OCI-LY1 (cell line): ENCODE measurements at regions not wholly inside any gene's neighbourhood (a gene's known extent, or its start where the extent isn't known, plus 50 kb on each side); places are given as distances from the start of the nearest gene placed in this dataset.
"Not testable (repeated sequence)": the region's sequence is repeated elsewhere in the genome, so short reads cannot be mapped to it uniquely, and the experiment has no call there.

Source experiments
- H2AFZ ChIP-seq: fragments of 200-600 bp; sonication (generic), shearing (Covaris generic); 2 replicates; pipeline ENCODE4 v1.6.0; 2014; ENCODE audit warnings: antibody characterized with exemption, mild to moderate bottlenecking, low read length
- H3F3A ChIP-seq: fragments of 200-600 bp; sonication (generic), shearing (Covaris generic); 2 replicates; pipeline ENCODE4 v1.6.0; 2014; ENCODE audit warnings: mild to moderate bottlenecking, antibody characterized with exemption, low read length, moderate library complexity; ENCODE audit not compliant: insufficient read depth
- H3K27ac ChIP-seq: fragments of 200-600 bp; sonication (generic); 2 replicates; pipeline ENCODE4 v1.5.1; 2014; ENCODE audit warnings: low read length, mixed run types, mild to moderate bottlenecking, low read depth; ENCODE audit not compliant: poor library complexity, severe bottlenecking
- H3K27me3 ChIP-seq: fragments of 200-600 bp; sonication (generic); 2 replicates; pipeline ENCODE4 v1.6.0; 2014; ENCODE audit warnings: antibody characterized with exemption, mild to moderate bottlenecking, low read length, moderate library complexity; ENCODE audit not compliant: insufficient read depth
- H3K36me3 ChIP-seq: fragments of 200-600 bp; sonication (generic); 2 replicates; pipeline ENCODE4 v1.6.1; 2014; ENCODE audit warnings: mild to moderate bottlenecking, antibody characterized with exemption, low read length, moderate library complexity, mixed read lengths; ENCODE audit not compliant: insufficient read depth
- H3K4me1 ChIP-seq: fragments of 200-600 bp; sonication (generic); 2 replicates; pipeline ENCODE4 v1.5.1; 2014; ENCODE audit warnings: mild to moderate bottlenecking, low read length, moderate library complexity; ENCODE audit not compliant: insufficient read depth, severe bottlenecking
- H3K4me2 ChIP-seq: fragments of 200-600 bp; sonication (generic), shearing (Covaris generic); 2 replicates; pipeline ENCODE4 v1.6.1; 2014; ENCODE audit warnings: low read length
- H3K4me3 ChIP-seq: fragments of 200-600 bp; sonication (generic); 2 replicates; pipeline ENCODE4 v1.5.1; 2014; ENCODE audit warnings: low read length, low read depth, mild to moderate bottlenecking, mixed read lengths; ENCODE audit not compliant: poor library complexity, severe bottlenecking
- H3K79me2 ChIP-seq: fragments of 200-600 bp; shearing (Covaris generic); 2 replicates; pipeline ENCODE4 v1.6.1; 2016; ENCODE audit warnings: mixed run types, low read length, mixed read lengths; ENCODE audit not compliant: insufficient read depth
- H3K9ac ChIP-seq: fragments of 200-600 bp; sonication (generic), shearing (Covaris generic); 2 replicates; pipeline ENCODE4 v1.6.1; 2014; ENCODE audit warnings: mild to moderate bottlenecking, low read length, mixed read lengths
- H3K9me2 ChIP-seq: fragments of 200-600 bp; sonication (generic), shearing (Covaris generic); 2 replicates; pipeline ENCODE4 v1.6.1; 2014; ENCODE audit warnings: low read depth, mild to moderate bottlenecking, low read length, mixed read lengths
- H3K9me3 ChIP-seq: fragments of 200-600 bp; shearing (Covaris generic); 2 replicates; pipeline ENCODE4 v1.6.1; 2014; ENCODE audit warnings: low read length, mixed read lengths
- H4K20me1 ChIP-seq: fragments of 200-600 bp; sonication (generic), shearing (Covaris generic); 2 replicates; pipeline ENCODE4 v1.6.0; 2016; ENCODE audit warnings: mild to moderate bottlenecking, low read length; ENCODE audit not compliant: insufficient read depth
- EZH2 ChIP-seq: fragments of 200-600 bp; sonication (generic), shearing (Covaris generic); IDR thresholded peaks from 2 replicates; pipeline ENCODE4 v1.8.0; 2017; ENCODE audit warnings: borderline replicate concordance, mixed run types, mild to moderate bottlenecking, antibody characterized with exemption, low read length, moderate library complexity, mixed read lengths
- TF ChIP-seq, protein P1 (sequence below): fragments of 200-600 bp; sonication (generic), shearing (Covaris generic); IDR thresholded peaks from 2 replicates; pipeline ENCODE4 v1.5.1; 2017; ENCODE audit warnings: mild to moderate bottlenecking, antibody characterized with exemption, low read length, moderate library complexity, mixed read lengths

DNA sequence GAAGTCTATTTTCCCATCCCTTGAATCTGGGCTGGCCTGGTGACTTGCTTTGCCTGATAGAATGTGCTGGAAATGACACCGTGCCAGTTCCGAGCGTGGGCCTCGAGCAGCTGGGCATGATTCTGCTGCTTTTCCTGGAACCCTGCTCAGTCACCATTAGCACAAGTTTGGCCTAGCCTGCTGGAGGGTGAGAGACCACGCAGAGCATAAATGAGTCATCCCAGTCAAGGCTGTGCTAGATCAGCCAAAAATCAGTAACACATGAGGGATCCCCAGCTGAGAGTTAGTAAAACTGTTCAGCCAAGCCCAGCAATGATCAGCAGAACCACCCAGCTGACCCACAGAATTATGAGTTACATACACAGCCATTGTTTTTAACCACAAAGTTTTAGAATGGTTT is 74.8 kb upstream of the TOP1 start:
- no peaks in the 10 kb centered on the region for H3K9me2 ChIP-seq
- no peaks in the 10 kb centered on the region for H3K36me3 ChIP-seq
- no peak overlapping the region for H3K27ac ChIP-seq
- no peaks in the 10 kb centered on the region for H3K79me2 ChIP-seq
- TF ChIP-seq EZH2, result no peak
- TF ChIP-seq, protein P1, sequence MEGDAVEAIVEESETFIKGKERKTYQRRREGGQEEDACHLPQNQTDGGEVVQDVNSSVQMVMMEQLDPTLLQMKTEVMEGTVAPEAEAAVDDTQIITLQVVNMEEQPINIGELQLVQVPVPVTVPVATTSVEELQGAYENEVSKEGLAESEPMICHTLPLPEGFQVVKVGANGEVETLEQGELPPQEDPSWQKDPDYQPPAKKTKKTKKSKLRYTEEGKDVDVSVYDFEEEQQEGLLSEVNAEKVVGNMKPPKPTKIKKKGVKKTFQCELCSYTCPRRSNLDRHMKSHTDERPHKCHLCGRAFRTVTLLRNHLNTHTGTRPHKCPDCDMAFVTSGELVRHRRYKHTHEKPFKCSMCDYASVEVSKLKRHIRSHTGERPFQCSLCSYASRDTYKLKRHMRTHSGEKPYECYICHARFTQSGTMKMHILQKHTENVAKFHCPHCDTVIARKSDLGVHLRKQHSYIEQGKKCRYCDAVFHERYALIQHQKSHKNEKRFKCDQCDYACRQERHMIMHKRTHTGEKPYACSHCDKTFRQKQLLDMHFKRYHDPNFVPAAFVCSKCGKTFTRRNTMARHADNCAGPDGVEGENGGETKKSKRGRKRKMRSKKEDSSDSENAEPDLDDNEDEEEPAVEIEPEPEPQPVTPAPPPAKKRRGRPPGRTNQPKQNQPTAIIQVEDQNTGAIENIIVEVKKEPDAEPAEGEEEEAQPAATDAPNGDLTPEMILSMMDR, result no peak
- no peaks in the 10 kb centered on the region for H3K9me3 ChIP-seq
- peaks cover 7% of the 10 kb centered on the region for H3K4me1 ChIP-seq
- H3K4me2 ChIP-seq, result no peak overlapping the region
- no peaks in the 10 kb centered on the region for H4K20me1 ChIP-seq
- H3K9ac ChIP-seq, result no peak overlapping the region
- no peaks in the 10 kb centered on the region for H3F3A ChIP-seq
- no peak overlapping the region for H2AFZ ChIP-seq
- no peaks in the 10 kb centered on the region; the same call in 1 of the 2 replicates for H3K27me3 ChIP-seq
- no peak overlapping the region for H3K4me3 ChIP-seq

DNA sequence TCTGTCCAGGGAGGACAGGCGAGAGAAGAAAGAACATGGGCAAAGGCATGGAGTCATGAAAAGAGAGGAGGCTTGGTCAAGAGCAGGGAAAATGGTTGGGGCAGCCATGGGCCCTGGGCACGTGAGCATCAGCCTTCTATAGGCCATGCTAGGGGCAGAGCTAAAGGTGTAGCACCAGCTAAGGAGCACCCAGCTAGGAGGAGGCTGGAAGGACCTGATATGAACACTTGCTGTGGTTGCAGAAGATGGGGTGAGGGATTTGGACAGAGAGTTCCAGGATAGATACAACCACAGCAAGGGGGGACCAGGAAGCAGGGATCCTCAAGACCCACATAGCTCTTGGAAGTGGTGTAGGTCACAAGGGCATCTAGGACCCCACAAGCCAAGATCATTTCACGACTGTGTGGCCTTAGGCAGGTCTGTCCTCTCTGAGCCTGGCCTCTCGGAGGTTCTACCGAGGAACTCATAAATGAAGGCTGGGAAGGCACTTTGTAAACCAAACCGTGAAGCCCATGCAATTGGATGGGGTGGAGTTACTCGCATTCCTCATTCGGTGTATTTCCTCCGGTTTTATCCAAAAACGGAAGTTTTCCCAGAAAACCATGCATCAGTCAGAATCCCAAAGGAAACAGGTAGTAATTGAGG is 74.0 kb upstream of the TOP1 start:
- Histone ChIP-seq H3F3A (no peaks in the 10 kb centered on the region), H4K20me1 (no peaks in the 10 kb centered on the region), H3K4me2 (no peak overlapping the region), H3K9me2 (no peaks in the 10 kb centered on the region), H3K9ac (no peak overlapping the region), H3K27ac (no peak overlapping the region), H3K4me1 (peaks cover 7% of the 10 kb centered on the region), H2AFZ (no peak overlapping the region), H3K27me3 (no peaks in the 10 kb centered on the region; the same call in 1 of the 2 replicates), H3K36me3 (no peaks in the 10 kb centered on the region), H3K4me3 (no peak overlapping the region), H3K79me2 (no peaks in the 10 kb centered on the region), H3K9me3 (no peaks in the 10 kb centered on the region)
- TF ChIP-seq, protein P1, result no peak
- TF ChIP-seq EZH2, result no peak

DNA sequence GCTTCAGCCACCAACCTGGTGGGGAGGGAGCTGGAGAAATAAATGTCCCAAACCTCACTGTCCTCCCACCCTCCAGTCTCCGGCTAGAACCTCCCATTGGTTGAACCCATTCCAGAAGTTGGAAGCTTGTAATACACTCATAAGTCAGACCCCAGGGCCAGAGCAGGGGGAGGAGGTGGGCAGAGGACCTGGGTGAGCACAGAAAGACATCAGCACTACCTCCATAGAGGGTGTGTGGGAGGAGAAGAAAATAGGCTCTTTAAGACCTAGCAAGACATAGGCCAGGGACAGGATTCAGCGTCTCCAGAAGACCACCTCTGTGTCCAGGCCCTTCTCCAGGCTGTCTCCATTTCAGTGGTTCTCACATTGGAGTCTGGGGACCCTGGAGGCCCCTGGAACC is 73.3 kb upstream of the TOP1 start:
- Histone ChIP-seq H3K4me1 (peaks cover 7% of the 10 kb centered on the region), H3F3A (no peaks in the 10 kb centered on the region), H3K79me2 (no peaks in the 10 kb centered on the region), H3K9ac (no peak overlapping the region), H3K9me3 (no peaks in the 10 kb centered on the region), H4K20me1 (no peaks in the 10 kb centered on the region), H3K27me3 (no peaks in the 10 kb centered on the region; the same call in 1 of the 2 replicates), H3K36me3 (no peaks in the 10 kb centered on the region), H3K9me2 (no peaks in the 10 kb centered on the region), H3K4me3 (no peak overlapping the region), H2AFZ (no peak overlapping the region), H3K27ac (no peak overlapping the region), H3K4me2 (no peak overlapping the region)
- TF ChIP-seq, protein P1, result no peak
- TF ChIP-seq EZH2, result no peak

DNA sequence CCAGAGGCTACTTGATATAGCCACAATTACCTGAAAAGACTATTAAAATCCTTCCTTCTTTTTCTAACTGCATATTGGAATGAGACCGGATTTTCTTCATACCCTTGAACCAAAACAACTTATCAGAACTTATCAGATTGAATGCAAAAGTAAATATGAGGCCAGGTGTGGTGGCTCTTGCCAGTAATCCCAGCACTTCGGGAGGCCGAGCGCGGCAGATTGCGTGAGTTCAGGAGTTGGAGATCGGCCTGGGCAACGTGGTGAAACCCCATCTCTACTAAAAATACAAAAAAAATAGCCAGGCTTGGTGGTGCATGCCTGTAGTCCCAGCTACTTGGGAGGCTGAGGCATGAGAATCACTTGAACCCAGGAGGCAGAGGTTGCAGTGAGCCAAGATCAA is 72.8 kb upstream of the TOP1 start:
- not testable (repeated sequence) for H3K4me2 ChIP-seq, H3K9me3 ChIP-seq, H3K27me3 ChIP-seq, H3K79me2 ChIP-seq, H3K9me2 ChIP-seq, H2AFZ ChIP-seq, H3F3A ChIP-seq, H3K27ac ChIP-seq, H3K4me1 ChIP-seq, H3K36me3 ChIP-seq, H4K20me1 ChIP-seq, H3K9ac ChIP-seq, H3K4me3 ChIP-seq
